HepG2 (cell line): ENCODE measurements at regions not wholly inside any gene's neighbourhood (a gene's known extent, or its start where the extent isn't known, plus 50 kb on each side); places are given as distances from the start of the nearest gene placed in this dataset.

Experiments
- ATF6 ChIP-seq: sonication (generic); formaldehyde crosslinking; conservative IDR thresholded peaks from 2 replicates; pipeline ENCODE4 v1.4.0; 2020; ENCODE audit warnings: missing genetic modification reagents
- DZIP1 ChIP-seq: sonication (generic); formaldehyde crosslinking; IDR thresholded peaks from 2 replicates; pipeline ENCODE4 v1.5.0; 2020; ENCODE audit warnings: mild to moderate bottlenecking, missing genetic modification reagents
- ZBTB37 ChIP-seq: sonication (generic); formaldehyde crosslinking; IDR thresholded peaks from 2 replicates; pipeline ENCODE4 v1.4.0; 2020; ENCODE audit warnings: mild to moderate bottlenecking, missing genetic modification reagents
- ZNF784 ChIP-seq: sonication (generic); formaldehyde crosslinking; IDR thresholded peaks from 2 replicates; pipeline ENCODE4 v1.5.1; 2020; ENCODE audit warnings: missing genetic modification reagents, mild to moderate bottlenecking, borderline replicate concordance

- TF ChIP-seq DZIP1 (no peak), ZBTB37 (CRISPR knock-in tag) (no peak), ZNF784 (CRISPR knock-in tag) (no peak), ATF6 (no peak)
These were observed 139.5 kb upstream of the FAM83B start (continued) for GRCh38 chr6:54706844-54707605.
